ENCODE measurements at regions not wholly inside any gene's neighbourhood (a gene's known extent, or its start where the extent isn't known, plus 50 kb on each side); places are given as distances from the start of the nearest gene placed in this dataset.

DNA sequence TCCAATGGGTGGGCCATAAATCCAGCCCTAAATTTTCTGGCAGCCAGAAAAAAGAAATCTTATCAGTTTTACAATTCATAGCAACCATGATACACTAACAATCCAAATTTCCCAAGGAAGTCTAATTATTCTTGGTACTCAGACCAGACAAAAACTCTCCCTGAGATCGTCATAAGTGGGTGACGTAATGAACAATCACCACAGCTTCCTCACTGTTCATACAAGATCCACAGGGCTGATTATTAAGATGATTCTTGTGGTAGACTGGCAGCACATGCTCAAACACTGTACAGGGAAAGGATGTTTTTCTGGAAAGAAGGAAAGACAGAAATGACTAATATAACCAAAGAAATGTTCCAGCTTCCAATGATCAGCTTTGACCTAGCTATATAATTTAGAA, 178.3 kb upstream of the CRIM1 start:
- no peaks in the 10 kb centered on the region for H3K9me3 Mint-ChIP-seq (ENCODE audit: low read depth)
- H3K27me3 Mint-ChIP-seq (ENCODE audit: low read depth), result peaks cover 12% of the 10 kb centered on the region
- no peaks in the 10 kb centered on the region for H3K36me3 Mint-ChIP-seq (ENCODE audit: low read depth)
- no peak for DNase-seq (ENCODE audit: low spot score)
- no peak overlapping the region for H3K4me3 Mint-ChIP-seq (ENCODE audit: unreplicated experiment)
- H3K4me1 Mint-ChIP-seq (ENCODE audit: low read depth), result no peaks in the 10 kb centered on the region
- no peak for TF ChIP-seq CTCF (IDR thresholded peaks at IDR 0.05)
- no peak overlapping the region for H3K27ac Mint-ChIP-seq (ENCODE audit: unreplicated experiment)

- Mint-ChIP-seq H3K9me3 (ENCODE audit: low read depth) (no peaks in the 10 kb centered on the region), H3K4me3 (ENCODE audit: unreplicated experiment) (no peak overlapping the region), H3K27me3 (ENCODE audit: low read depth) (peaks cover 15% of the 10 kb centered on the region), H3K36me3 (ENCODE audit: low read depth) (no peaks in the 10 kb centered on the region), H3K4me1 (ENCODE audit: low read depth) (no peaks in the 10 kb centered on the region), H3K27ac (ENCODE audit: unreplicated experiment) (no peak overlapping the region)
- TF ChIP-seq CTCF (IDR thresholded peaks at IDR 0.05), result no peak
- DNase-seq (ENCODE audit: low spot score), result no peak
Observed at GRCh38 chr2:36174920-36175319, 180.7 kb upstream of the CRIM1 start.

DNA sequence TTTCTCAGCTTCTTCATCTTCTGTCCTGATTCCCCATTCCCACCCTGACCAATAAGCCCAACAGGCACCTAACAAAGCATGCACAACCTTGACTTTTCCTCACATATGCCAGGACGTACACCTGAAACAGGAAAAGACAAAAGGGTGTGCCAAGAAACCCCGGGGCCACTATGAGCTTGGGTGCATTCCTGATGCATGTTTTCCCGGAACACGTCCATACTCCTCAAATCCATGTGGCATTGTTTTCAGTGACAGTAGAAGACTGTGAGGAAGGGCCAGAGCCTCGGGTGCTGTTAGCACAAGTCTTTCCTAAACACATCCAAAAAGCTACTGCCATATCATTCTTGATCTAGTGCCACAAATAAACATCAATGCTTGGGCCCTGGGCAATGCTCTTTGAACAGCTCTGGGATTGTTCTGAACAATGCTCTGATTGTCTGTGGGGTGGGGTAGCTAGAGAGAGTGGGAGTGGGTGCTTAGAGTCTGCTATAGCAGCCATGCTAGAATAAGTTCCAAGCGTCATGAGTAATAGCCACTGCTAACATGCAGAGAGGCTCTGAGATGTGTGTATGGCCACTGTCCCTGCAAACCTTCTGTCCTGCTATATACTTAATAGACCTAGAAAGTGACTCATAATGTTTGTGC, 181.7 kb upstream of the CRIM1 start:
- Mint-ChIP-seq H3K27ac (ENCODE audit: unreplicated experiment) (no peak overlapping the region), H3K27me3 (ENCODE audit: low read depth) (peaks cover 19% of the 10 kb centered on the region), H3K36me3 (ENCODE audit: low read depth) (no peaks in the 10 kb centered on the region), H3K9me3 (ENCODE audit: low read depth) (no peaks in the 10 kb centered on the region), H3K4me1 (ENCODE audit: low read depth) (no peaks in the 10 kb centered on the region), H3K4me3 (ENCODE audit: unreplicated experiment) (no peak overlapping the region)
- DNase-seq (ENCODE audit: low spot score), result no peak
- TF ChIP-seq CTCF (IDR thresholded peaks at IDR 0.05), result no peak

GRCh38 chr2:36172824-36173223, 182.8 kb upstream of the CRIM1 start:
- Mint-ChIP-seq H3K9me3 (ENCODE audit: low read depth) (no peaks in the 10 kb centered on the region), H3K4me1 (ENCODE audit: low read depth) (no peaks in the 10 kb centered on the region), H3K27me3 (ENCODE audit: low read depth) (peaks cover 23% of the 10 kb centered on the region)

GRCh38 chr2:36170805-36171204, 184.8 kb upstream of the CRIM1 start:
- no peak overlapping the region for H3K27ac Mint-ChIP-seq (ENCODE audit: unreplicated experiment)
- peaks cover 29% of the 10 kb centered on the region for H3K27me3 Mint-ChIP-seq (ENCODE audit: low read depth)
- no peaks in the 10 kb centered on the region for H3K9me3 Mint-ChIP-seq (ENCODE audit: low read depth)
- H3K4me1 Mint-ChIP-seq (ENCODE audit: low read depth), result no peaks in the 10 kb centered on the region
- no peaks in the 10 kb centered on the region for H3K36me3 Mint-ChIP-seq (ENCODE audit: low read depth)
- TF ChIP-seq CTCF (IDR thresholded peaks at IDR 0.05), result no peak
- H3K4me3 Mint-ChIP-seq (ENCODE audit: unreplicated experiment), result no peak overlapping the region
- DNase-seq (ENCODE audit: low spot score), result no peak

More at GRCh38 chr2:36172824-36173223, 182.8 kb upstream of the CRIM1 start:
- Mint-ChIP-seq H3K36me3 (ENCODE audit: low read depth) (no peaks in the 10 kb centered on the region), H3K27ac (ENCODE audit: unreplicated experiment) (no peak overlapping the region), H3K4me3 (ENCODE audit: unreplicated experiment) (no peak overlapping the region)
- DNase-seq (ENCODE audit: low spot score), result no peak
- TF ChIP-seq CTCF (IDR thresholded peaks at IDR 0.05), result no peak
